ENCODE measurements at regions not wholly inside any gene's neighbourhood (a gene's known extent, or its start where the extent isn't known, plus 50 kb on each side); places are given as distances from the start of the nearest gene placed in this dataset.

DNA sequence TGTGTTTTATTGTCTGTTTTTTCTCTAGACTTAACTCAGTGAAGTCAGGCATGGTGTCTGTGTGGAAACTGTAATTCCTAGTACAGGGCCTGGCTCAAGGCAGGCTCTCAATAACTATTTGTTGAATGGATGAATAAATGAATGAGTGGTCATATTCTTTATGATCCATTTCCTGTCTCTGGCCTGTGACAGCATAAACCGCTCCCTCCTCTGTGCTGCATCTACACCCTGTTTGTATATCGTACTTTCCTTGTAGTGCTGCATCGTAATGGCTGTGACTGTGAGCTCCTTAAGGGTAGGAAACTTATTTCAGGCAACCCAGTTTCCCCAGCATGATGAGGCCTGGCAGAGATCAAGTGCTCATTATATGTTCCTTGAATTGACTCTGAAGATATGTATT is 337.5 kb upstream of the USP24 start:
- no peak for DNase-seq

GRCh38 chr1:55547405-55547804 is 332.2 kb upstream of the USP24 start:
- DNase-seq = no peak

DNA sequence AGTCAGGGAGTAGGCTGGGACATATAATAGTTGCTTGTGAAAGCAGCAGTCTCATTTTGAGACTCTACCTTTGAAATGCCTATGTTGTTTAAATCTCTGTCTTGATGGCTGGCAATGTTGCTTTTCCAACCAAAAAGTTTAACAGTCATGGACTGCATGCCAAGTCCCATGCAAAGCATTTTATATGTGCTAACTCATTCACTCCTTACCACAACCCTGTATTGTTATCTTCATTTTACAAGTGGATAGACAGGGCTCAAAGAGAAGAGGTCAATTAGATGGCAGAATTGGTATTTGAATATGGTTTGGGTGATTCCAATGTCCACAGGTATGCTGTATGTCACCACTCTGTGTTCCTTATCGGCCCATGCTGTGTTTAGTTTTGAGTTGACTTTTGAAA is 331.4 kb upstream of the USP24 start:
- no peak for DNase-seq

- no peak for DNase-seq
Measured at GRCh38 chr1:55544826-55545225, 329.7 kb upstream of the USP24 start.

- no peak for DNase-seq
Measured at GRCh38 chr1:55542901-55543504, 327.8 kb upstream of the USP24 start.

DNA sequence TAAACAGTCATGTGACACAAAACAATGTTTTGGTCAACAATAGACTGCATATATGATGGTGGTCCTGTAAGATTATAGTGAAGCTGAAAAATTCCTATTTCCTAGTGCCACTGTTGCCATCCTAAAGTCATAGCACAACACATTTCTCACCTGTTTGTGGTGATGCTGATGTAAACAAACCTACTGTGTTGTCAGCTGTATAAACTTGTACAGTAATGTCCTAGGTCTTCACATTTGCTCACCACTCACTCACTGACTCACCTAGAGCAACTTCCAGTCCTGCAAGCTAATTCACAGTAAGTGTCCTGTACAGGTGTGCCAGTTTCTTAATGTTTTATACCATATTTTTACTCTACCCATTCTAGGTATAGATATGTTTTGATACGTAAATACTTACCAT is 326.1 kb upstream of the USP24 start:
- no peak for DNase-seq

DNA sequence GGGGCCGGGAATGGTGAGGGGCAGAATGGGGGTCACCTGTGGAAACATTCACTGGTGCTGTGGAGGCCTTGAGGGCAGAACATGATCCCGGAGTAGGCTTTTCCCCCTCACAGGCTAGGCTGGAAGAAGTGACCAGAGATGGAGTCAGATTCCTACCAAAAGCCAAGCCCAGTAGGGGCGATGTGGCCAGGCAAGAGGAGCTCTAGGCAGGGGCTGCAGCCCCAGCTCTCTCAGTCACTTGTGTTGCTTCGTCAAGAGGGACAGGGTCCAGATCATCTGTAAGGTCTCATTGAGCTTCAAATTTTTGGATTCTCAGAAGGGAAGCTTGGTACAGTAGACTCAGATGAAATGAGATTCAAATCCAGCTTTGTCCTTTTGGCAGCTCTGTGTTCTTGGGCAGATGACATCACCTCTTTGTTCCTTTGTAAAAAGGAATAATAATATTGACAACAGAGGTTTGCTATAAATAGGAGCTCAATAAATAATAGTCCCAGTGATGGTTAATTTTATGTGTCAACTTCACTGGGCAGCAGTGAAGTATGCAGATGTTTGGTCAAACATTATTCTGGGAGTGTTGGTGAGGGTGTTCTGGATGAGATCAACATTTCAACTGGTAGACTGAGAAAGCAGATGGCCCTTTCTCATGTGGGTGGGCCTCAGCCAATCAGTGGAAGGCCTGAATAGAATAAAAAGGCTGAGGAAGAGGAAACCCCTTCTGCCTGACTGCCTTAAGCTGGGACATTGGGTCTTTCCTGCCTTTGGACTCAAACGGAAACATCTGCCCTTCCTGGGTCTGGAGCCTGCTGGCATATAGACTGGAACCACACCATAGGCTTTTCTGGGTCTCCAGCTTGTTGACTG is 324.7 kb upstream of the USP24 start:
- DNase-seq = no peak

GRCh38 chr1:55538428-55538827 is 323.3 kb upstream of the USP24 start:
- DNase-seq = no peak

DNA sequence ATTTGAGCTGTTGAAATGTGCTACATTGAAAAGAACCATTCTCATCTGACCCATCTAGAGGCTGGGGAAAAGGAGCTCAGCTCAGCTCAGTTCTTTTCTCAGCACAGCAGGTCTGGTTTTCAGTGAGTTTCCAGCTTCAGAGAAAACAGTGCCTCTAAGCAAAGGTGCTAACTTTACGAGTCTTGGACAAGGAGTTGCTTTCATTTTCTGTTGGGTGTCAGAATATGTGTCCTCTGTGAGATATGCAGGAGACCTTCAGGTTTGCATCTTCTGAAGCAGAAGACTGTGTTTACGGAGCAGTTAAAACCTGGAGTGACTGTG is 321.3 kb upstream of the USP24 start:
- no peak for DNase-seq

DNA sequence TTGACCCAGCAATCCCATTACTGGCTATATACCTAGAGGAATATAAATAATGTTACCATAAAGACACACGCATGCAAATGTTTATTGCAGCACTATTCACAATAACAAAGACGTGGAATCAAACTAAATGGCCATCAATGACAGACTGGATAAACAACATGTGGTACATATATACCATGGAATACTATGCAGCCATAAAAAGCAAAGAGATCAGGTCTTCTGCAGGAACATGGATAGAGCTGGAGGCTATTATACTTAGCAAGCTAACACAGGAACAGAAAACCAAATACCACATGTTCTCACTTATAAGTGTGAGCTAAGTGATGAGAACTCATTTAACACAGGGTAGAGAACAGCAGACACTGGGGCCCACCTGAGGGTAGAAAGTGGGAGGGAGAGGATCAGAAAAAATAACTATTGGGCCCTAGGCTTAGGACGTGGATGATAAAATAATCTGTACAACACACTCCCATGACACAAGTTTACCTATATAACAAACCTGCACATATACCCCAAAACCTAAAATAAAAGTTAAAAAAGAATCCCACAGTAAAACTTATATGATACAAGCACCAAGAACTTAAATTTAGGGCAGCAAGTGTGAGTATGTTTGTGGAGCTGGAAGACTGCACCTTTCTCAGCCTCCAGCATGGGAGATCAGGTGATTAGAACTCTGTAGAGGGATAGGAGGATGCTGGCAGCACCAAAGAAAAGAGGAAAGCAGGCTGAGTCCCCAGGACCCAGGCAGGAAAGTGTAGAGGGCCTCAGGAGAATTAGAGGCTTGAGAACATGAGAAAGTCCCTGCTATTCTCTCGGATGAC is 320.8 kb upstream of the USP24 start:
- no peak for DNase-seq

DNA sequence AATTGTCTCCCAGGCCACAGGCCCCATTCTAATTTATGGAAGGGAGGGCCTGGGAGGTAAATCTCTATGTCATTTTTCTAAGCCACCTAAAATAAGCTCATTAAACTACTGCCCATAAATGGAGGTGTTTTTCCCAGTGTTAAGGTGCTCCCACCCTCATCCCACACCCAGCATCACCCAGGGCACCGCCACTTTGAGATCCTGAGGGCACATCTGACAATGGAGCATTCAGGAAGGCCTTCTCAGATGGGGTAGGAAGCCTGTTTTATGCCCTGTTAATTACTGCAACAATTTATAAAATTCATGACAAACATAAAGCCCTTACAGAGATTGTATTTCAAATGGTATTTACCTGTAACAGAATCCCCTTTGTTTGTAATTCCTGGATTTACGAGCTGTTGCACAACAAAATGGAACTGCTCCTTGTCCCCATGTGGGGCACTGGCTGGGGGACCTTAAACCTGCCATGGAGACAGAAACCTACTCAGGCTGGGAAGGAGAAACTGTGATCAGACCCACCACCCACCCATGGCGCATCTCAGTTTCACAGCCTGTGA is 319.5 kb upstream of the USP24 start:
- no peak for DNase-seq

DNA sequence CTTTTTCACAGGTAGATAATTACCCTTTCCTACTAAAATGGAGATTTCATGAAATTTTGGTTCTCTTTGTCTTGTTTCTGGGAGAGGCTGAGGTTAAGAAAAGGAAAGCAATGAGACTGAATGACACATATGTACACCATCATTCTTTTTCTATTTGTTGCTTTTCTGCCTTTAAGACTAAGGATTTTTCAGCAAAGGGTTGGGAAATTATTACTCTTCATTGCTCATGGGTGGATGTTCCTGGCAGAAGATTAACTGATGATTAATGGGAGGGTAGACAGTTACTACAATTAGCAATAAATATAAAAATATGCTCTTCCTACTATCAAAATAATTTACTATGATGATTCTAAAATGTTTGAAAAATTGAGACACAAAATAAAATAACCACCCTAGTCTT is 316.5 kb upstream of the USP24 start:
- no peak for DNase-seq

DNA sequence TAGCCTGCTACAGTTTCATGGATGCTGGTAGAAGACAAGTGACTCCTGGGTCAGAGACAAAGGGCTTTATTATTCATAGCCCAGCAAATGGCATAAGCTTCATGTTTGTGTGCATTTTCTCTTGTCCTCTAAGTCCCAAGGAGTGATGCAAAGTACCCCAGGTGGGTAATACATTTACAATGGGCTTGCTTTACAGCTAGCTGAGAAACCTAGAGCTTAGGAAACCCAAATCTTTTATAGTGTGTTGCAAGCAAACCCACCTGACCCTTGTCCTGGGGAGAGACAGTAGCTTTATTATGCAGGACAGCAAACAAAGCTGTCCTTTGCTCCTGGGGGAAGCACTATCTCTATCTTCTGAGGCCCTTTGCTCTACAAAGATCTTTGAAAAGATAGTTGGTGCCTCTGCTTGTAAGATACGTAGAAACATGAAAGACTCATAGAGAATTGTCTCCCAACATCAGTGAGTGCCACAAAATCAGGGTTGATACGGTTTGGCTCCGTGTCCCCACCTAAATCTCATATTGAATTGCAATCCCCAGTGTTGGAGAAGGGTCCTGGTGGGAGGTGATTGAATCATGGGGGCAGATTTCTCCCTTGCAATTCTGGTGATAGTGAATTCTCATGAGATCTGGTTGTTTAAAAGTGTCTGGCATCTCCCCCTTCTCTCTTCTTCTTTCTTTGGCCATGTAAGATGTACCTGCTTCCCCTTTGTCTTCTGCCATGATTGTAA is 315.8 kb upstream of the USP24 start:
- no peak for DNase-seq

DNA sequence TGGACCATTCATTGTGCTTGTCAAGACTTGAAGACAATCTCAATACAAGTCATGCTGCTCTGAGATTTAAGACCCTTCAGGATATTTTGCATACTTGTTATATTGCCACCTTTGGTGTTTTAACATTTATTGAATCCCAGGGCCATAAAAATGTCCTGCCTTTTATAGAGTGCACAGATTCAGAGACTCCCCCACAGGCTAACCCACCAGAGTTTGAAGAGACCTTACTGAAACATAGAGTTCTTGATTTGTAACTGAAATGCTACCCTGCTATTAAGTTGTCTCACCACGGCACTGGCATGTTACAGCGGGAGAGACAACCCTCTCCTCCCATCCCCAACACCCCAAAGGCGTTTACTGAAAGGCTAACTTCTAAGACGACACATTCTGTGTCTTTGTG is 313.9 kb upstream of the USP24 start:
- no peak for DNase-seq

GRCh38 chr1:55527831-55528230 is 312.7 kb upstream of the USP24 start:
- DNase-seq = no peak

DNA sequence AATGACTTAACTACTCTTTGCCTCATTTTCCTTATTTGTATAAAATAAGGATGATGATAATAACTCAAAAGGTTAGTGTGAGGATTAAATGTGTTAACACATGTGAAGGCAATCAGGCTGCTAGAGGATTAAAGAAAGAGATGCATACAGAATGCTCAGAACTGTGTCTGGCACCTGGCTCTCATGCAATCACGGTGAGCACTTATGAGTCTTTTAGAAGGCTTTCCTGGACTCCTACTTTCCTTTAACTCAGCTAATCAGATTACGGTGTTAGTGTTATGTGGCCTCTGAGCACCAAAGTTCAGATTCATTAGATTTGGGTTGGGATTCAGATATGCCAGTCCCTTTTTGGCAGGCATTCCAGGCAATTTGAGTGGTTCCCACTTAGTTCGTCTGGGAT is 311.6 kb upstream of the USP24 start:
- DNase-seq = no peak

- DNase-seq = no peak
Measured at GRCh38 chr1:55524006-55524405, 308.8 kb upstream of the USP24 start.

- no peak for DNase-seq
Measured at GRCh38 chr1:55522982-55523381, 307.8 kb upstream of the USP24 start.

DNA sequence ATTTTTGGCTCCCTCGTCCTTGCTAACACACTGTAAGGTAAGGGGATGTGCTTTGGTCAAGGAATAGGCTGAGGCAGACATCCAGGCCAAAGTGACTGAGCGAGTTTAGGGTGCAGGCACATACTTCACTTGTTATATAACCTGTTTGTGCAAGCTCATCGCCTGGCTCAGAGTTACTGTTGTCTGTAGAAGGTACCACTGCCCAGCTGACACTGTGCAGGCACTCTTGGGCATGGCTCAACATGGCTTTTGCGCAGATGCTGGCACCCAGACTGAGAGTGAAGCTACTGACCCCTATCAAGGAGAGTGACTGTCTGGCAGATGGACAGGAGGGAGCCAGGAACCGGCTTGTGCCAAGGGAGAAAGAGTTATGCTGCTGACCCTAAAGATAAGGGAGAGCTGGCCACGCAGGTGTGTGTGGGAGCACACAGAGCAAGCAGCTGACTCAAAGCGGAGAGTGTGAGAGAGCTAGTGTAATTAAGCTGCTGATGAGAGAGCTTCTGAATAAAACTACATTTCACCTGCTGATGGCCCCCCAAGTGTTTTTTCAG is 307.3 kb upstream of the USP24 start:
- DNase-seq = no peak

GRCh38 chr1:55520861-55521260 is 305.7 kb upstream of the USP24 start:
- no peak for DNase-seq

- no peak for DNase-seq
Measured at GRCh38 chr1:55519937-55520683, 304.9 kb upstream of the USP24 start.

GRCh38 chr1:55519276-55519675 is 304.1 kb upstream of the USP24 start:
- DNase-seq = no peak

All from SHP77 treated with DMSO at 0.1 percent for 48 hours (cell line).